Neural cell (in vitro differentiated cells): ENCODE measurements at regions not wholly inside any gene's neighbourhood (a gene's known extent, or its start where the extent isn't known, plus 50 kb on each side); places are given as distances from the start of the nearest gene placed in this dataset.

Experiments
- H2AFZ ChIP-seq: fragments of 200-600, 300-800 bp; sonication (generic), shearing (Covaris generic); 2 replicates; pipeline ENCODE4 v1.6.0; 2014; ENCODE audit warnings: low read depth, mild to moderate bottlenecking, antibody characterized with exemption, low read length, moderate library complexity
- H3F3A ChIP-seq: fragments of 200-600 bp; shearing (Covaris generic); 2 replicates; pipeline ENCODE4 v1.6.1; 2016; ENCODE audit warnings: mild to moderate bottlenecking, moderate library complexity, mixed read lengths, antibody characterized with exemption, low read length; ENCODE audit not compliant: insufficient read depth, poor library complexity, severe bottlenecking
- H3K27ac ChIP-seq: fragments of 200-600, 300-800 bp; sonication (generic), shearing (Covaris generic); 2 replicates; pipeline ENCODE4 v1.5.1; 2014; ENCODE audit warnings: mild to moderate bottlenecking, low read length, moderate library complexity
- H3K27me3 ChIP-seq: fragments of 300-800, 200-600 bp; sonication (generic), shearing (Covaris generic); 2 replicates; pipeline ENCODE4 v1.6.0; 2014; ENCODE audit warnings: mild to moderate bottlenecking, low read depth, low read length, moderate library complexity; ENCODE audit not compliant: insufficient read depth
- H3K36me3 ChIP-seq: fragments of 300-800, 200-600 bp; sonication (generic), shearing (Covaris generic); 2 replicates; pipeline ENCODE4 v1.5.1; 2014; ENCODE audit warnings: mild to moderate bottlenecking, antibody characterized with exemption, low read length, moderate library complexity; ENCODE audit not compliant: insufficient read depth
- H3K4me2 ChIP-seq: fragments of 300-800, 200-600 bp; sonication (generic), shearing (Covaris generic); 2 replicates; pipeline ENCODE4 v1.6.0; 2014; ENCODE audit warnings: mild to moderate bottlenecking, low read length
- H3K4me3 ChIP-seq: fragments of 300-800, 200-600 bp; sonication (generic), shearing (Covaris generic); 2 replicates; pipeline ENCODE4 v1.5.1; 2014; ENCODE audit warnings: mild to moderate bottlenecking, low read length, moderate library complexity
- H3K79me2 ChIP-seq: fragments of 200-600 bp; shearing (Covaris generic); replicated peaks from 2 replicates; pipeline ENCODE4 v1.6.0; 2014; ENCODE audit warnings: mild to moderate bottlenecking, low read length, moderate library complexity; ENCODE audit not compliant: insufficient read depth
- H3K9ac ChIP-seq: fragments of 300-800, 200-600 bp; sonication (generic), shearing (Covaris generic); 2 replicates; pipeline ENCODE4 v1.6.1; 2016; ENCODE audit warnings: mild to moderate bottlenecking, low read length, mixed read lengths
- H3K9me2 ChIP-seq: fragments of 200-600 bp; shearing (Covaris generic); 2 replicates; pipeline ENCODE4 v1.6.1; 2016; ENCODE audit warnings: mild to moderate bottlenecking, low read length, mixed read lengths; ENCODE audit not compliant: insufficient read depth
- H3K9me3 ChIP-seq: fragments of 200-600, 300-800 bp; sonication (generic), shearing (Covaris generic); 2 replicates; pipeline ENCODE4 v1.6.1; 2016; ENCODE audit warnings: mild to moderate bottlenecking, mixed run types, low read length, moderate library complexity, mixed read lengths
- H4K20me1 ChIP-seq: fragments of 200-600 bp; shearing (Covaris generic); 2 replicates; pipeline ENCODE4 v1.6.1; 2016; ENCODE audit warnings: mild to moderate bottlenecking, mixed run types; ENCODE audit not compliant: insufficient read depth
- EP300 ChIP-seq: fragments of 450-650 bp; conservative IDR thresholded peaks from 2 replicates; pipeline ENCODE4 v1.6.1; 2014; ENCODE audit warnings: antibody characterized with exemption, mild to moderate bottlenecking, moderate library complexity; ENCODE audit not compliant: poor library complexity, severe bottlenecking
- EZH2 ChIP-seq: fragments of 200-600, 300-800 bp; shearing (Covaris generic), sonication (generic); IDR thresholded peaks from 2 replicates; pipeline ENCODE4 v1.6.1; 2014; ENCODE audit warnings: antibody characterized with exemption, low read length, borderline replicate concordance, mild to moderate bottlenecking; ENCODE audit not compliant: insufficient read depth, poor library complexity, severe bottlenecking
- MXI1 ChIP-seq: fragments of 450-650 bp; conservative IDR thresholded peaks from 2 replicates; pipeline ENCODE4 v1.6.1; 2014; ENCODE audit warnings: antibody characterized with exemption, mild to moderate bottlenecking; ENCODE audit not compliant: poor library complexity, severe bottlenecking
- POLR2AphosphoS5 ChIP-seq: IDR thresholded peaks from 2 replicates; pipeline ENCODE4 v1.6.1; 2012
- RAD21 ChIP-seq: fragments of 450-650 bp; conservative IDR thresholded peaks from 2 replicates; pipeline ENCODE4 v1.6.1; 2014; ENCODE audit warnings: antibody characterized with exemption, mild to moderate bottlenecking, moderate library complexity
- SMC3 ChIP-seq: fragments of 450-650 bp; conservative IDR thresholded peaks from 2 replicates; pipeline ENCODE4 v1.6.1; 2014; ENCODE audit warnings: antibody characterized with exemption, mild to moderate bottlenecking, moderate library complexity; ENCODE audit not compliant: poor library complexity
- TAF1 ChIP-seq: IDR thresholded peaks from 2 replicates; pipeline ENCODE4 v1.6.1; 2012; ENCODE audit warnings: low read depth
- TF ChIP-seq, protein P1 (sequence below): IDR thresholded peaks from 2 replicates; pipeline ENCODE4 v1.6.1; 2012; ENCODE audit warnings: borderline replicate concordance
- TF ChIP-seq, protein P2 (sequence below): fragments of 450-650 bp; IDR thresholded peaks from 2 replicates; pipeline ENCODE4 v1.5.1; 2014; ENCODE audit warnings: antibody characterized with exemption, mild to moderate bottlenecking, moderate library complexity; ENCODE audit not compliant: poor library complexity, severe bottlenecking

DNA sequence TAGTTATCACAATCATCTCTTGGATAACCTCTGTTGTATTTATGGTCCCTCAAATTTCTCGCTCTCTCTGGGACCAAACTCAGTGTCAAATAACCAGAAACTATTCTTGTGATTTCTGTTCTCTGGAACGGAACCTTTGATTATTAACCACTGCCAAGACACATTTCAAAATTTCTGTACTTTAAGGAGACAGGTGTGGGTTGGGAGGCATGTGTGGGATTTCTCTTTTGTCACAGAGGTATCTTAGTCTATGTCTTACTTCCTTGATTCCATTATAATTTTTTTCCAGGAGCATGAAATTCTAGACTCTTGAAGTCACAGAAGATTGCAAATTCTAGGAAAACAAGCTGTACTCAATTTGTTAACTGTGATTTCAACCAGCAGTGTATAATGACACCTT lies 919.0 kb upstream of the B3GALT2 start:
- H3K36me3 ChIP-seq: no peaks in the 10 kb centered on the region
- no peaks in the 10 kb centered on the region for H3K9me3 ChIP-seq
- H3K27me3 ChIP-seq: no peaks in the 10 kb centered on the region
- H4K20me1 ChIP-seq: no peaks in the 10 kb centered on the region
- no peak overlapping the region for H3K4me2 ChIP-seq
- no peaks in the 10 kb centered on the region for H3K79me2 ChIP-seq
- H2AFZ ChIP-seq: no peak overlapping the region
- no peak overlapping the region for H3K27ac ChIP-seq
- H3K4me3 ChIP-seq: no peak overlapping the region
- H3F3A ChIP-seq: no peaks in the 10 kb centered on the region
- no peaks in the 10 kb centered on the region for H3K9me2 ChIP-seq
- TF ChIP-seq POLR2AphosphoS5 (no peak), SMC3 (no peak), EZH2 (no peak), EP300 (no peak), MXI1 (no peak), TAF1 (no peak), RAD21 (no peak)
- TF ChIP-seq, protein P1, sequence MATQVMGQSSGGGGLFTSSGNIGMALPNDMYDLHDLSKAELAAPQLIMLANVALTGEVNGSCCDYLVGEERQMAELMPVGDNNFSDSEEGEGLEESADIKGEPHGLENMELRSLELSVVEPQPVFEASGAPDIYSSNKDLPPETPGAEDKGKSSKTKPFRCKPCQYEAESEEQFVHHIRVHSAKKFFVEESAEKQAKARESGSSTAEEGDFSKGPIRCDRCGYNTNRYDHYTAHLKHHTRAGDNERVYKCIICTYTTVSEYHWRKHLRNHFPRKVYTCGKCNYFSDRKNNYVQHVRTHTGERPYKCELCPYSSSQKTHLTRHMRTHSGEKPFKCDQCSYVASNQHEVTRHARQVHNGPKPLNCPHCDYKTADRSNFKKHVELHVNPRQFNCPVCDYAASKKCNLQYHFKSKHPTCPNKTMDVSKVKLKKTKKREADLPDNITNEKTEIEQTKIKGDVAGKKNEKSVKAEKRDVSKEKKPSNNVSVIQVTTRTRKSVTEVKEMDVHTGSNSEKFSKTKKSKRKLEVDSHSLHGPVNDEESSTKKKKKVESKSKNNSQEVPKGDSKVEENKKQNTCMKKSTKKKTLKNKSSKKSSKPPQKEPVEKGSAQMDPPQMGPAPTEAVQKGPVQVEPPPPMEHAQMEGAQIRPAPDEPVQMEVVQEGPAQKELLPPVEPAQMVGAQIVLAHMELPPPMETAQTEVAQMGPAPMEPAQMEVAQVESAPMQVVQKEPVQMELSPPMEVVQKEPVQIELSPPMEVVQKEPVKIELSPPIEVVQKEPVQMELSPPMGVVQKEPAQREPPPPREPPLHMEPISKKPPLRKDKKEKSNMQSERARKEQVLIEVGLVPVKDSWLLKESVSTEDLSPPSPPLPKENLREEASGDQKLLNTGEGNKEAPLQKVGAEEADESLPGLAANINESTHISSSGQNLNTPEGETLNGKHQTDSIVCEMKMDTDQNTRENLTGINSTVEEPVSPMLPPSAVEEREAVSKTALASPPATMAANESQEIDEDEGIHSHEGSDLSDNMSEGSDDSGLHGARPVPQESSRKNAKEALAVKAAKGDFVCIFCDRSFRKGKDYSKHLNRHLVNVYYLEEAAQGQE: no peak
- TF ChIP-seq, protein P2, sequence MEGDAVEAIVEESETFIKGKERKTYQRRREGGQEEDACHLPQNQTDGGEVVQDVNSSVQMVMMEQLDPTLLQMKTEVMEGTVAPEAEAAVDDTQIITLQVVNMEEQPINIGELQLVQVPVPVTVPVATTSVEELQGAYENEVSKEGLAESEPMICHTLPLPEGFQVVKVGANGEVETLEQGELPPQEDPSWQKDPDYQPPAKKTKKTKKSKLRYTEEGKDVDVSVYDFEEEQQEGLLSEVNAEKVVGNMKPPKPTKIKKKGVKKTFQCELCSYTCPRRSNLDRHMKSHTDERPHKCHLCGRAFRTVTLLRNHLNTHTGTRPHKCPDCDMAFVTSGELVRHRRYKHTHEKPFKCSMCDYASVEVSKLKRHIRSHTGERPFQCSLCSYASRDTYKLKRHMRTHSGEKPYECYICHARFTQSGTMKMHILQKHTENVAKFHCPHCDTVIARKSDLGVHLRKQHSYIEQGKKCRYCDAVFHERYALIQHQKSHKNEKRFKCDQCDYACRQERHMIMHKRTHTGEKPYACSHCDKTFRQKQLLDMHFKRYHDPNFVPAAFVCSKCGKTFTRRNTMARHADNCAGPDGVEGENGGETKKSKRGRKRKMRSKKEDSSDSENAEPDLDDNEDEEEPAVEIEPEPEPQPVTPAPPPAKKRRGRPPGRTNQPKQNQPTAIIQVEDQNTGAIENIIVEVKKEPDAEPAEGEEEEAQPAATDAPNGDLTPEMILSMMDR: no peak
- H3K9ac ChIP-seq: no peak overlapping the region

DNA sequence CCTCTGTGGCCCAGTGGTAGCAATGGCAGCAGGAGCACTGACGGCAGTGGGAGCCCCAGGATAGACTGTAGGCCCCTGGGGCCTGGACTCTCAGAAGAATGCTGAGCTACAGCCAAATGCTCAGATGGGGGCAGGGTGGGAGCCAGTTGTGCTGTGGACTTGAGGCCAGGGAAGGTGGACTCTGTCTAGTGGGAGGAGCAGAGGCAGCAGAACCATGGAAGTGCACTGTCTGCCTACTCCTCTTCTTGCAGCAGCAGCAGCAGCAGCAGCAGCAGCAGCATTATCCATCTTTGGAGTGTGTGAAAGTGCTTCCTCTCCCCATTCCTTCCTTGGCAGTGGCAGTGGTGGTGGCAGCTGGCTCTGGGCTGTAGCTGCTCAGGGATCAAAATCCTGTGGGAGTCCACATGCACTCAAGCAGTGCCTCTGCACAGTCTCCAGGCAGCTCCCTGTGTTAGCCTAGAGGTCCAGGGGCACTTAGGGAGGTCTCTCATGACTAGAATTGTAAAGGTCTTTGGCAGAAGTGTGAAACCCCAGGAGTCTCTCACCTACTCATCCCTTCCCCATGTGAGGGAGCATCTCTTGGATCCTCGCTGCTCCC lies 917.9 kb upstream of the B3GALT2 start:
- TF ChIP-seq TAF1 (no peak), EZH2 (no peak), POLR2AphosphoS5 (no peak), SMC3 (no peak), EP300 (no peak), RAD21 (no peak), MXI1 (no peak)
- TF ChIP-seq, protein P1: no peak
- TF ChIP-seq, protein P2: no peak
- no peak overlapping the region for H3K4me2 ChIP-seq

More for the DNA sequence above, 917.9 kb upstream of the B3GALT2 start:
- no peaks in the 10 kb centered on the region for H3K27me3 ChIP-seq
- no peaks in the 10 kb centered on the region for H3K9me3 ChIP-seq
- no peak overlapping the region for H2AFZ ChIP-seq
- no peaks in the 10 kb centered on the region for H3K79me2 ChIP-seq
- H4K20me1 ChIP-seq: no peaks in the 10 kb centered on the region
- no peak overlapping the region for H3K27ac ChIP-seq
- no peak overlapping the region for H3K9ac ChIP-seq
- H3K36me3 ChIP-seq: no peaks in the 10 kb centered on the region
- H3K4me3 ChIP-seq: no peak overlapping the region
- no peaks in the 10 kb centered on the region for H3F3A ChIP-seq
- H3K9me2 ChIP-seq: no peaks in the 10 kb centered on the region
